Activated T-helper 1 cell treated with anti-CD3 and anti-CD28 coated beads, Interleukin-12 subunit alpha, Interleukin-12 subunit beta, Interleukin-2, Interleukin-4 antibody, amounts not matched to agents 30 ng/mL and 10 ng/mL and 1 ng/mL, durations not matched to agents 14 hours and 24 hours and 36 hours (primary cell): ENCODE measurements at regions not wholly inside any gene's neighbourhood (a gene's known extent, or its start where the extent isn't known, plus 50 kb on each side); places are given as distances from the start of the nearest gene placed in this dataset.

Source experiments
- DNase-seq: peaks from one replicate; pipeline ENCODE4 v3.0.0; 2021; ENCODE audit warnings: low spot score
- H3K27ac Mint-ChIP-seq: one replicate; pipeline ENCODE4 v1.8.0; 2021; ENCODE audit warnings: mild to moderate bottlenecking, mixed read lengths
- H3K27me3 Mint-ChIP-seq: one replicate; pipeline ENCODE4 v1.8.0; 2022; ENCODE audit warnings: mild to moderate bottlenecking, moderate library complexity, mixed read lengths; ENCODE audit not compliant: insufficient read depth
- H3K36me3 Mint-ChIP-seq: one replicate; pipeline ENCODE4 v1.8.0; 2021; ENCODE audit warnings: low read depth, mixed read lengths
- H3K4me1 Mint-ChIP-seq: one replicate; pipeline ENCODE4 v1.8.0; 2021; ENCODE audit warnings: low read depth, mixed read lengths
- H3K4me3 Mint-ChIP-seq: one replicate; pipeline ENCODE4 v1.8.0; 2021; ENCODE audit warnings: mild to moderate bottlenecking, moderate library complexity, mixed read lengths
- H3K9me3 Mint-ChIP-seq: one replicate; pipeline ENCODE4 v1.8.0; 2021; ENCODE audit warnings: mixed read lengths
- intact Hi-C: fragments of 100-400 bp; cut with micrococcal nuclease; formaldehyde crosslinking; loops from one replicate; pipeline ENCODE4 v1.15.1; 2024

DNA sequence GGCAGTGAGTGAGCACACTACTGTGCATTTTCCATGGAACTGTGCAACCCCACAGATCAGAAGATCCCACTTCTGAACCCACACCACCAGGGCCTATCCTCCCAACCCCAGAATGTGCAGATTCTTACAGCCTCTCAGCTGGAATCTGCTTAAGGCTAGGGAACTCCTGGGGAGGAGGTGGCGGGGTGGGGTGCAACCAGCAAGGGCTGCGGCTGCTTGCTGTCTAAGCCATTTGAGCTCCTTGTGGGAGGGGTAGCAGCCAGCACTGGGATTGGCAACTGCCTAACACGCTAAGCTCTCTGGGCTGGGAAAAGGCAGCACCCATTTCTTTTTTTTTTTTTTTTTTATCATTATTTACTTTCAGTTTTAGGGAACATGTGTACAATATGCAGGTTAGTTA is 353.3 kb downstream of the RAB28 start:
- Mint-ChIP-seq H3K9me3 (no peaks in the 10 kb centered on the region), H3K4me1 (no peaks in the 10 kb centered on the region), H3K4me3 (no peak overlapping the region), H3K36me3 (no peaks in the 10 kb centered on the region), H3K27me3 (no peaks in the 10 kb centered on the region), H3K27ac (no peak overlapping the region)
- intact Hi-C loops: no loop called here
- no peak for DNase-seq

DNA sequence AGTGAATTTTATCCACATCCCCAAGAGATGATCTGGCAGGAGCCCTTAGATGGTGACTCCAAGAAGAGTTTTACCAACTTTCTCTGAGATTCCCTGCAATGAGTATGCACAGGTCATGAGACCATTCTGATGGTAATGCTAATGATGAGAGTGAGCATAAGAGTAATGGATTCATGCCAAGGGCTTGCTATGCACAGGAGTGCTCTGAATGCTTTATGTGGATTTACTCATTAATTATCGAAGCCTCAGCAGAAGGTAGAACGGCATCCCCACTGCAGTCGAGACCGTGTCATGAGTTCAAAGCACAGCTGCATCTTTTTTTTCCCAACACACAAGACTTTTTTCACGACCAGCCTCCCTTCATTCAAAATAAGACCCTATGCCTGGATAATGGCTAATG is 355.0 kb downstream of the RAB28 start:
- Mint-ChIP-seq H3K9me3 (no peaks in the 10 kb centered on the region), H3K27ac (no peak overlapping the region), H3K27me3 (no peaks in the 10 kb centered on the region), H3K36me3 (no peaks in the 10 kb centered on the region), H3K4me3 (no peak overlapping the region), H3K4me1 (no peaks in the 10 kb centered on the region)
- intact Hi-C loops: no loop called here
- no peak for DNase-seq

DNA sequence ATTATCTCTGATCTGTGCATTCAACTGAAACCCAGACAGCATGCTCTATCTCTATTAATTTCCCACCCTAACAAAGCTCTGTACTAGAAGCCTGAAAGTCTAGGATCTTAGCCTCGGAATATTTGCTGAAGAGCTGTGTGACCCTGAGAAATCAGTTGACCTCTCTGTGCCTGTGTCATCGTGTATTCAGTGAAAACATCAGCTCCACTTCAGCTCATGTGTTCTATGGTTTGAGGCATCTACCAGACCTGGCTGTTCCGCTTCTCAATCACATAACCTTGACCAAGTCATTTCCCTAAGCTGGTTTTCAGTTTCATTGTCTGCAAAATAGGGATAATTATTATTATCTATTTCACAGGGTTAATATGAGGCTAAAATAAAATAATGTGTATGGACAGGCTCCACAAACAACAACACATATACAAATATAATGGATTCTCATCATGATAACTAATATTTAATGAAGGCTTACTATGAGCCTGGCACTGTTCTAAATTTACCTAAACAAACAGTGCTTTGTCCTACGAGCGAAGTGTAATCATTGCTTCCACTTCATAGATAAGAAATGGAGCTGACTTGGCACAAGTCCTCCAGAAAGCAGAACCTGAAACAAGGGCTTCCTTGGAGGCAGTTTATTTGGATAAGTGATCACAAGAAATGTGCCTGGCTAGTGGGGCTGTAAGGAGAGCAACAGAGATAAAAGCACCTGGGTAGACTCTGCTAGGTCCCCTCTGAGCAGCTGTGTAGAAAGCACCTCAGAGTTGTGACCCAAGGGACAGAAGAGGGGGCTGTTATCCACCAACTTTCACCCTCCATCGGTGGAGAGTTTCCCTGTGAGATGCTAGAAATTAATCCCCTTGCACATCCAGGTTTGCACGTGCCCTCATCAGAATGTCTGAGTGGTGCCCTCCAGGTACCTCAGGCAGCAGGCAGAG is 356.9 kb downstream of the RAB28 start:
- no peak overlapping the region for H3K27ac Mint-ChIP-seq
- no peaks in the 10 kb centered on the region for H3K27me3 Mint-ChIP-seq
- no peak overlapping the region for H3K4me3 Mint-ChIP-seq
- no peaks in the 10 kb centered on the region for H3K4me1 Mint-ChIP-seq
- no peaks in the 10 kb centered on the region for H3K36me3 Mint-ChIP-seq
- no peak for DNase-seq
- intact Hi-C loops: no loop called here
- no peaks in the 10 kb centered on the region for H3K9me3 Mint-ChIP-seq

DNA sequence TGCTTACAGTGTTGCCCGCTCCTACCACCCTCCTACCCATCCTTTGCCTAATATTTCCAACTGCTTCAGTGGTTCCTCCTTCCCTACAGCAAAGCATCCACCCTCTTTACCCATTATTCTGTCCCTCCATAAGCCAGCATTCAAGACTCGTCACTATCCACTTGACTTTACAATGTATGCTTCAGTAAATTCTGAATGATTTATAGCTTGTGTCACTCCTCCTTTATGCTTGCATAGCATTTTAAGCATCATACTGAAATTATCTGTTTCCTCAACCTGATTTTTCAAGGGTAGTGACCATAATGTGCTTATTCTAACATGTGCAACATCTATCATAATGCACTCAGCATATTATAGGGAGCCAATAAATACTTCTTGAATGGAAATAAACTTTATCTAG is 365.5 kb downstream of the RAB28 start:
- no peaks in the 10 kb centered on the region for H3K27me3 Mint-ChIP-seq
- no peak for DNase-seq

DNA sequence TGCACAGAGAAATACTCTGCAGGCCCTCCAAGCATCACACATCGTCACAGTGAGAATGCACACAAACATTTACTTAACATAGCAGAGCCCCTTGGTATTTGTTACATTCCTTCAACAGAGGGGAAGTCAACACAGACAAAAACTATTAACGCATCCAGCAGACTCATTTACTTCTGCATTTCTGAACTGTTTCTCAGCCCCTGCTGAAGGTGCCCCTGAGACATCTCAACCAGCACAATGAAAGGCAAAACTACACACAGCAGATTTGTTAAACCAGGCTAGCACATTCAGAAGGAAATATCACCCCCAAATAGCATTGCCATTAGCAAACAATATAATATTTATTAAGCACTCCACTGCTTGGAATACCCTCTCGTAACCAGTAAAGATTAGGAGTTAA is 367.0 kb downstream of the RAB28 start:
- intact Hi-C loops: loop anchor here (10.0 kb wide), 1 partner anchor 428 kb away; the partner anchor contains the start of gene NKX3-2
- no peaks in the 10 kb centered on the region for H3K27me3 Mint-ChIP-seq
- H3K9me3 Mint-ChIP-seq: peaks cover 7% of the 10 kb centered on the region
- H3K27ac Mint-ChIP-seq: no peak overlapping the region
- no peak overlapping the region for H3K4me3 Mint-ChIP-seq
- no peak for DNase-seq
- no peaks in the 10 kb centered on the region for H3K36me3 Mint-ChIP-seq
- no peaks in the 10 kb centered on the region for H3K4me1 Mint-ChIP-seq

More for the DNA sequence above, 365.5 kb downstream of the RAB28 start:
- no peak overlapping the region for H3K4me3 Mint-ChIP-seq
- H3K4me1 Mint-ChIP-seq: no peaks in the 10 kb centered on the region
- H3K9me3 Mint-ChIP-seq: no peaks in the 10 kb centered on the region
- no peaks in the 10 kb centered on the region for H3K36me3 Mint-ChIP-seq
- no peak overlapping the region for H3K27ac Mint-ChIP-seq
- intact Hi-C loops: loop anchor here (10.0 kb wide), 1 partner anchor 426 kb away; the partner anchor contains the start of gene NKX3-2

DNA sequence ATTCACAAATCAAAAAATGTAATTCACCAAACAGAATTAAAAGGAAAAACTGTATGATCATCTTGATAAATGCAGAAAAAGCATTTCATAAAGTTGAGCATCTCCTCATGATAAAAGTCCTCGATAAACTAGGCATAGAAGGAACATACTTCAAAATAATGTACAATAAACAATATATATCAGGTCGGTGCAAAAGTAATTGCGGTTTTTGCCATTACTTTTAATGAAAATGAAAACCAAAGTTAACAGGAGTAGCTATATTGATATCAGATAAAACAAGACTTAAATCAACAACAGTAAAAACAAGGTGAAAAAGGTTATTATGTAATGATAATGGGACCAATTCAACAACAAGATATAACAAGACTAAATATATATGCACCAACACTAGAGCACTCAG is 372.1 kb downstream of the RAB28 start:
- Mint-ChIP-seq H3K36me3 (no peaks in the 10 kb centered on the region), H3K27me3 (no peaks in the 10 kb centered on the region), H3K9me3 (peaks cover 18% of the 10 kb centered on the region), H3K27ac (no peak overlapping the region), H3K4me1 (no peaks in the 10 kb centered on the region), H3K4me3 (no peak overlapping the region)
- DNase-seq: no peak
- intact Hi-C loops: loop anchor here (10.0 kb wide), 1 partner anchor 433 kb away; the partner anchor contains the start of gene NKX3-2

DNA sequence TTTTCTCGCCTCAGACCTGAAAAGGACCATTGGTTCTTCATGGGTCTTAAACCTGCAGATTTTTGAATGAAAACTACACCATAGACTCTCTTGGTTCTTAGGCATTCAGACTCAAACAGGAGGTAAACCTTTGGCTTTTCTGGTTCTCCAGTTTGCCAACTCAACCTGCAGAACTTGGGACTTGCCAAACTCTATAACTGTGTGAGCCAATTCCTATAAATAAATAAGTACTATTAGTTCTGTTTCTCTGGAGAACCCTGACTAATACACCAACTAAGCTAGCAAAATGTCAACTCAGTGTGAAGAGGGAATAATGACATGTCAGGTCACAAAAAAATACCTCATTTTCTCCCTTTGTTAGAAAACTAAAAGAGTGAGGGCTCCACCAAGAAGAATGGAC is 374.6 kb downstream of the RAB28 start:
- no peak for DNase-seq
- Mint-ChIP-seq H3K27ac (no peak overlapping the region), H3K36me3 (no peaks in the 10 kb centered on the region), H3K9me3 (peaks cover 18% of the 10 kb centered on the region), H3K4me3 (no peak overlapping the region), H3K4me1 (no peaks in the 10 kb centered on the region), H3K27me3 (no peaks in the 10 kb centered on the region)
- intact Hi-C loops: no loop called here

DNA sequence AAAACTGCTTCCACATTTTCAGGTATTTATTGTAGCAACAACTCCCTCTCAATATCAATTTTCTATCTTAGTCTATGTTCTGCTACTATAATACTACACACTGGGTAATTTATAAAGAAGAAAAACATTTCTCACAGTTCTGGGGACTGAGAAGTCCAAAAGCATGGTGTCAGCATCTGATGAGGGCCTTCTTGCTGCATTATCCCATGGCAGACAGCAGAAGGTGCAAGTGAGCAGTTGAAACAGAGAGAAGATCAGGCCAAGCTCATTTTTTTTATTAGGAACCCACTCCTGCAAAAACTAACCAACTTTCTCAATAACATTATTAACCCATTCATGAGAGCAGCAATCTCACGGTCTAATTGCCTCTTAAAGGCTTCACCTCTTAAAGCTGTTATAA is 376.0 kb downstream of the RAB28 start:
- intact Hi-C loops: no loop called here
- no peak overlapping the region for H3K4me3 Mint-ChIP-seq
- DNase-seq: no peak
- no peaks in the 10 kb centered on the region for H3K4me1 Mint-ChIP-seq
- peaks cover 14% of the 10 kb centered on the region for H3K9me3 Mint-ChIP-seq
- no peaks in the 10 kb centered on the region for H3K27me3 Mint-ChIP-seq
- no peak overlapping the region for H3K27ac Mint-ChIP-seq
- H3K36me3 Mint-ChIP-seq: no peaks in the 10 kb centered on the region

DNA sequence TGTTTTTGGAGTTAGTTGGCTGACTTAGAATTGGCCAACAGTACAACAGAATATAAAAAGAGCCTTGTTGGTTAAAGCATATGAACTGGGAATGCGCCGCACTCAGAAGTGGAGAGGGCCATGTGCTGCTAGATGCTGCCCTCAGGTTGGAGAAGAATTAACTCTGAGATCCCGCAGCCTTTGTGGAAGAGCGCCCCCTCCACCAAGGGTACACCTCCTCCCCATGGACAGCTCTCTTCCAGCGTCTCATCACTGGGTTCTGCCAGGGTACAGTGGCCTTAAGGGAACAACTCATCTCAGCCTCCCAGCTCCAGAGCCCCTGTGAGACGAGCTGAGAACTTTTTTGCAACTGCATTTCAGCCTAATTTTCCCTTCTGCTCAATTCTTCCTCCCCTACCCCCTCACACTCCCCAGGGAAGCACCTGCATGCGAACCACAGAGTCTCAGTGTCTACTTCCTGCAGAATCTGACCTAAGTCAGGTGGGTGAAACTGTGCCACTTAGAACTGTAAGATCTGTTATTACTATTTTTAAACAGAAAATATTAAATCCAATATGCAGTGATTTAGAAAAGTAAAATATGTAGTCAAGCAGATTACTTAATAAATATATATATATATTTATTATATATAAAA is 380.6 kb downstream of the RAB28 start:
- Mint-ChIP-seq H3K27ac (no peak overlapping the region), H3K36me3 (no peaks in the 10 kb centered on the region), H3K4me1 (no peaks in the 10 kb centered on the region), H3K27me3 (no peaks in the 10 kb centered on the region), H3K4me3 (no peak overlapping the region), H3K9me3 (peaks cover 5% of the 10 kb centered on the region)
- no peak for DNase-seq
- intact Hi-C loops: no loop called here

DNA sequence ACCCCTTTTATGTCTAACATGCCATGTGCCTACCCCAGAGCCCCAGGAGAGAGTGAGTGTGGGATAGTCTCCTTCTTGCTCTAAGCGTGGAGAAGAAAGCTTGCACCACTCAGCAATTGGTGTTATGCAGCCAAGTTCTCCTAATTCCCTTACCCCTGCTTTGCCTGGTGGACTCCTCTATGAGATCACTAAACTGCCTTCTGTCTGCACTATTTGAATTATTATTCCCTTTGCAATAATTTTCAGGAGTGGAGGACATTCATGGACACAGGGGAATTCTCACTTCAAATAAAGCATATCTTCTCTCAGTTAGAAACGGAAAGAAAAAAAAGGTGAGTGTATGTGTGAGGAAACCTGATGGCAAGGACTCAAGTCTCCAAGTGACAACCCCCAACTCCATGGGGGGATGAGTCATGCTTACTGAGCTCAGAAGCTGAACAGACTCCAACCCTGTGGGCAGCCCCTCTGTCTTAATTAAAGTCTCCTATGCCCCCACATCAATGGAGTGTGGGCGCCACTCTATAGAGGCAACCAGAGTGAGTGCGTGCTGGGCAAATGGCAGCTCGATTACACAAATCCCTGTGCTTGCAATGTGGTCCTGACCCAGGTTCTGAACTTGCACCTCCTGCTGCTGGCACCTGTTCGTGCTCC is 381.9 kb downstream of the RAB28 start:
- Mint-ChIP-seq H3K27ac (no peak overlapping the region), H3K27me3 (no peaks in the 10 kb centered on the region), H3K36me3 (no peaks in the 10 kb centered on the region), H3K4me3 (no peak overlapping the region), H3K9me3 (no peaks in the 10 kb centered on the region), H3K4me1 (no peaks in the 10 kb centered on the region)
- intact Hi-C loops: no loop called here
- DNase-seq: no peak

DNA sequence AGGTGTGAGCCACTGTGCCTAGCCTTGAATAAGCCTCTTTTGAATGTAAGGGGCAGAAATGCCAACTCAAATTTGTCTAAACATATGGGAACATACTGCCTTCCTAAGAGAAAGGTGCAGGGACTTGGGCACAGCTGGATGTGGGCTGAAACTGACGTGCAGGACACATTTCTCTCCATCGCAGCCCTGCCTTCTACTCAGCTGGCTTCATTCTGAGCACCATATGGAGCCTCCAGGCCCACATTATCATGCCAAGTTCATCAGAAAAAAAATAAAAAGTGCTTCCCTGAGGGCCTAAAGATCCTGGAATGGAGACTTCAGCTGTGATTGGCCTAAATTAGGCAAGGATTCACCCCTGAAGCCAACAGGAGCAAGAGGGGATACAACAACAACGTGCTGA is 386.2 kb downstream of the RAB28 start:
- peaks cover 4% of the 10 kb centered on the region for H3K9me3 Mint-ChIP-seq
- no peak overlapping the region for H3K4me3 Mint-ChIP-seq
- no peak overlapping the region for H3K27ac Mint-ChIP-seq
- intact Hi-C loops: no loop called here
- H3K36me3 Mint-ChIP-seq: no peaks in the 10 kb centered on the region
- no peak for DNase-seq
- no peaks in the 10 kb centered on the region for H3K27me3 Mint-ChIP-seq
- H3K4me1 Mint-ChIP-seq: no peaks in the 10 kb centered on the region

DNA sequence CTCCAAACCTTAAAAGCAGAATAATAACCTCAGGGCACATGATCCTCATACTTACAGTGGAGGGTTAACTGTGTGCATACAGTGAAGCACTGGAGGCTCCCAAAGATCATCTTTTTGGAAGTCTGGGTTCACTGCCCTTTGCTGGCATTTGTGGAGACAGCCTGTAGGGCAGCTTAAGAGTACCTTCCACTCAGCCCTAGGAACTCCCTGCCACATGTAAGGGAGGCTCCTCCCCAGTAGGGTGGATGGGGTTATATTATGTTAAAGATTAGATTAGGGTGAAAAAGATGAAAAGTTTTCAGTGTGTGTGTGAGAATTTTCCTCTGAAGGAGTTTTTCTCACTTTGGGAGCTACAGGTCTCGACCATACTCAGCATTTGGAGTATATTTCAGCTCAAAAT is 388.4 kb downstream of the RAB28 start:
- Mint-ChIP-seq H3K27ac (no peak overlapping the region), H3K4me1 (no peaks in the 10 kb centered on the region), H3K9me3 (peaks cover 4% of the 10 kb centered on the region), H3K36me3 (no peaks in the 10 kb centered on the region), H3K4me3 (no peak overlapping the region), H3K27me3 (no peaks in the 10 kb centered on the region)
- DNase-seq: no peak
- intact Hi-C loops: no loop called here

DNA sequence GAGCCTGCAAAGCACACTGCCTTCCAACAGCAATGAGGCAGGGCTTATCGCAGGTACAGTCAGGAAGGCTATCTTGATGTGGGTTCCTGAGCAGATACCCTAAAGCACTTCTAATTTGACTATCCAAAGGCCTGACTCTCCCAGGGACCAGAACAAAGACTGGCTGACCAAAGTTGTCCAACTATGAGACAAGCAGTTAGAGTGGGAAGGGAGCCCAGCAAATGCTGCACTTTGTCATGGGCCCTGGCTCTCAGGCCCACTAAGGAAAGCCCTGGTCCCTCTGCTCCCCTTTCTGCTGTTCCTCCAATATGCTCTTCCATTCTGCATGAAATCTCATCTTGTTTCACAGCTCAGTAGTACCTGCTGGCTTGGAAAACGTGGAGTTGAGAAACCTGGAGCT is 391.0 kb downstream of the RAB28 start:
- no peak overlapping the region for H3K4me3 Mint-ChIP-seq
- intact Hi-C loops: no loop called here
- no peaks in the 10 kb centered on the region for H3K27me3 Mint-ChIP-seq
- no peak for DNase-seq
- no peaks in the 10 kb centered on the region for H3K36me3 Mint-ChIP-seq
- H3K9me3 Mint-ChIP-seq: peaks cover 4% of the 10 kb centered on the region
- H3K4me1 Mint-ChIP-seq: no peaks in the 10 kb centered on the region
- no peak overlapping the region for H3K27ac Mint-ChIP-seq
